GM21360 (cell line): ENCODE measurements at regions not wholly inside any gene's neighbourhood (a gene's known extent, or its start where the extent isn't known, plus 50 kb on each side); places are given as distances from the start of the nearest gene placed in this dataset.

Experiments
- ATAC-seq: cut with Tn5 transposase; IDR thresholded peaks from one replicate; pipeline ENCODE4 v1.9.1; 2021; ENCODE audit warnings: mild to moderate bottlenecking, moderate library complexity; ENCODE audit not compliant: unreplicated experiment

- no peak for ATAC-seq
Measured at GRCh38 chr1:219477861-219478260, 135.0 kb downstream of the ZC3H11B start.

DNA sequence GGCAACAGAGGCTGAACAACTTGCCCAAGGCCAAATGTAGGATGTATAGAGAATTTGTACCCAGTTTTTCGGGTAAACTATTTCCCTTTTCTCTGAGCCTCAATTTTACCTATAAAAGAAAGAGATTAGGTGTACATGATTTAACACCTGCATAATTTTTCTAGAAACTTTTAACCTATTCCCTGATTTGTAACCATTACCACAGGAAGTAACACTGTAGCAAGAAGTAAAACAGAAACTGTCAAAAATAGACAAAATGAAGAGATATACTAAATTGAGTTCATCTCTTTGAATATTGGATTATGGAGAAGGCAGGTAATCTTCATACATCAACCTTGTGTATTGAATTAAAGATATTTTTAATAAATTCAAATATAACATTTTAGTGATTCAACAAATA is 136.2 kb downstream of the ZC3H11B start:
- no peak for ATAC-seq

DNA sequence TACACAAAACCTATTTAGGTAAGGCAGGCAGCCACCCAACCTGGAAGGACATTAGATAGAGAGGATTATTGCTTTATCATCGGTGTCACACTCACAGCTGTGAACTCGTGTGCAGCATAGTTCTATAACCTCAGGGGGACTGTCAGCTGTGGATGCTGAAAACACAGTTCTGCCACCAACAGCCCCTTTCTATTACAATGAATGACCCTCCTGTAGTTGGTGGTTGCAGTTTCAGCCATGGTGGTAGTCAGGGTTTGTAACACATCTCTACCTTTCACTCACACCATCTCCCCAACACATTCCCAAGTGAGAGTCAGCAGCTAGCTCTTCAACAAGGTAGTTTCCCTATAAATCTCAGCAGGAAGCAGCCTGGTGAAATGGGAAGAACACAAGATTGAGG is 136.8 kb downstream of the ZC3H11B start:
- peak; percentile 72 for ATAC-seq

GRCh38 chr1:219472596-219472995 is 140.3 kb downstream of the ZC3H11B start:
- ATAC-seq, result peak; percentile 47

- ATAC-seq, result no peak
Measured at GRCh38 chr1:219467524-219467923, 145.4 kb downstream of the ZC3H11B start.

DNA sequence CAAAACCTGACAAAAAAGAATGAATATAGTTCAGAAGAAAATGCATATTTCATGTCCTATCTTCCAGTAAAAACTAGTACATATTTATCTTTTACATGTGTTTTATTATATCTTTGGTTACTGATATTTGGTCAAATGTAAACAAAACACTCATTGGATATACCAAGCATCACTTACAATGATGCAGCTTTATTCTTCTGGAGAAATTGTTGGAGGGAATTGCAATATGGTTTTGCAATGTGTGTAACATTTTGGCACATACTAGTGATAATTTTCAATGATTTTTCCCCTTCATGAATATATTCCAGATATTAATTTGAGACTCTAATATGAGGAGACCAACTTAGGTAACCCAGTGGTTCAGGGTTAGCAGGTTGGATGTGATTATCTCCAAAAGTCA is 146.1 kb downstream of the ZC3H11B start:
- no peak for ATAC-seq

DNA sequence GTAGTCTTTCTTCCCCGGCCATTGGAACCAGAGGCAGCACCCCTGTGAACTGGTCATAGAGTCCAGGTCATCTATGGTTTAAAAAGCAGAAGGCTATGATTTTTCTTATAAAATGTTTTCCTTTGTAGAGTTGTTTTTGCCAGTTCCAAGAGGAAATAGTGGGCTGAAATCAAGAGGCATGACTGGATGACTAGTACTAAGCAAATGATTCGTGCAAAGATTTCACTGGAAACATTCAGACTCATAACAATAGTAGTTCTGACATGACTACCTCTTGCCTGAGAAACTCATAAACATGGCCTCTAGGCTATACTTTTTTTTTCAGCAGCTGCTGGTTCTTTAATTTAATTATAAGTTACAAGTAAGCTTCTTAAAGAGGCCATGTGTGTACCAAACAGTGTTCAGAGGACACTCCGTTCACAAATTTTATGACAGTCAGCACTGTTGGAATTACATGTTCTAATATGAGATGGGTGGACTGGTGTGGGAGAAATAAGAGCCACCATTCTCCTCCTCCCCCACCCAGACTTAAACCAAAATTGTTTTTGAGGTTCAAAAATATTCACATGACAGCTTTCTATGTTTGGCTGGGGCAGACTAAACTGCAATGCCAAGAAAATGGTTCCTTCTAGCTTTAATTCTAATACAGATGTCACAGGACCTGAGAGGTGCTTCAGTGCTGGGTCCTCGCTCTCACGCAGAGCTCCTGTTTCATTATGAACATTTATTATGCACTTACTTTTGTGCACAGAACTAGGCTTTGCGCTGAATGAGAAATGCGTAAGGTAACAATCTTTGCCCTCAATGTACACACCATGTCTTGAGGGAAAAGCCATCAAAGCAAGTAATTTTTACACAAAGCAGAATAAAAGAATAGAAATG is 147.5 kb downstream of the ZC3H11B start:
- peak; percentile 57 for ATAC-seq

DNA sequence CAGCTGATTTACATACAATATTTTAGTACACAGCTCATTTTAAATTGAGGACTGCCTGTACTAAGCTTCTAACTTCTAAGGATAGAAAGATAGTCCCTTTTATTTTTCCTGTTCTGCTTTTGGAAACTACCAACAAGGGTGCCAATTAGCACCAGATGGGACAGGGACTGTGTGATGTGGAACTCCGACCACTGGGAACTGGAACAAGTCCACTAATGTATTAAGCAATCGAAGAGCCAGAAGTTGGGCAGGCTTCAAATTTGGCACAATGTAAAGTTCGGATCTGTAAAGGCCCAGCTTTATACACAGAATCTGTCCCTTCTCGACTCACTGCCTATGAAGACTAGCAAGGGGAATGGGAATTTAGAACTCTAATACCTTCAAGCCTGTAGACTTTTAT is 149.3 kb downstream of the ZC3H11B start:
- ATAC-seq, result no peak

GRCh38 chr1:219461981-219462400 is 150.9 kb downstream of the ZC3H11B start:
- ATAC-seq, result no peak

DNA sequence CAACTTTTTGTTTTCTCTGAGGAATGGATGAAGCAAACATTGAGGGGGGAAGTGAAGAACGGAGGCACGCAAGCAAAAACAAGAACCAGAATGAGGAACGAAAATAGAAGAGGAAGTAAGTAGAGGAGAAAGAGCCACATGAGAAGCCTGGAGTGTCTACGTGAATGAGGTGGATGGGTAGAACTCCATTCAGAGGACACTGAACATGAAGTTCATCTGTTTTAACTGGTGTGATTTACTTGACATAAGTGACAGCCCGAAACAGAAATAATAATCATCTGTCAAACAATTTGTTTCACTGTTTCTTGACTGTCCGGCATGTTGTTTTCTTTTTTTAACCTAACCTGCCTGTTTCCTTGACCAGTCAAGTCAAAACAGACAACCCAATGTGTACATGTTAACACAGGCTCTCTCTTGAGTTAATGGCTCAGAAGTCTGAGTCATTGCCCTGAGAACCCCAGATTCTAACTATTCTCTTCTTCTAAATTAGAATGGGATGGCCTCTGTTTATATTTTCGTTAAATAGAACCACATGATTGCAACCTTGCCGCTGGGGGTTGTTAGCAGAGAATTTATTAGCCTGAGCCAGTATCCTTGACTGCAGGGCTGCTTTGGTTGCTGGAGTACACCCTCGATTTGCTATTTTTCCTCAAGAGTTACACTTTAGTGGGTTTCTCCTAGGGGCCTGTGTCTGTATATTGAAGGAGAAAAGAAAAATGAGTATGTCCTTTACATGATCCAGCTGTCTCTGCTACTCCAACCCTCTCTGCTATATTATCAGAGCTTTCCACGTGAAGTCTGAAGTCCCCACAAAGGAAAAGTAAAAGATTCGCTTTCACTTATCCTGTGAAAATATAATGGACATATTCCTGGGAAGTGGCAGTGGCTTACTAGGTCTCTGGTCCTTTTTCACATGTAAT is 151.7 kb downstream of the ZC3H11B start:
- ATAC-seq, result peak; percentile 73

GRCh38 chr1:219460081-219460895 is 152.6 kb downstream of the ZC3H11B start:
- ATAC-seq, result peak; percentile 20

DNA sequence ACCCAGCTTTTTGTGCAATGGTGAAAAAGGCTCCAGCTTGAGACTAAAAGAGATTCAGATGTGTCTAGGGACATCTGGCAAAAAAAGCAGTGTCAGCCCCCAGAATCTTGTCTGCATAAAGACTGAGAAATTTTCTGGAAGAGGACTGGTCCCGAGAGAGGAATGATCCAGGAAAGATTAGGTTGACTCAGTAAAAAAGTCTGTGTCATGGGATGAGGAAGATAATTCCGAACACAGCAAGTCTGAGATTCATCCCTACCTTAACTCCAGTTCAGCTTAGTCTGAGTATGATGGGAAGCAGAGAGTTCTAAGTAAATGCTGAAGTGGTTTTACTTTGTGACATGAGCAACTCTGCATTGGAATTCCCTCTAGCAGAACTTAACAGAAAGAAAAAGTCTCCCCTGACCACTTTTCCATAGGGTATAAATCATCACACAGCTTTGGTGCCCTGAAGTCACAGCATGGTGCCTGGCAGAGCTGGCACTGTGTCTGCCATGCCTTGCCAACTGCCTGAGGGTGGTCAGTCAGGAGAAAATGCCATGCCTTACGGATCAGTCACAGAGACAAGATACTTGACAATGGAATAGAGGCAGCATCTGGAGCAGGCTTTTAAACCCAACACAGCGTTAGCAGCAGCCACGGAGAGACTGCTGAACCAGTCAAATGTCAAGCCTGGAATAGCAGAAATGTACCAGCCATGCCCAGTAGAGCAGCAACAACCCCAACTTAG is 153.4 kb downstream of the ZC3H11B start:
- no peak for ATAC-seq

GRCh38 chr1:219446288-219446687 is 166.6 kb downstream of the ZC3H11B start:
- ATAC-seq, result no peak

DNA sequence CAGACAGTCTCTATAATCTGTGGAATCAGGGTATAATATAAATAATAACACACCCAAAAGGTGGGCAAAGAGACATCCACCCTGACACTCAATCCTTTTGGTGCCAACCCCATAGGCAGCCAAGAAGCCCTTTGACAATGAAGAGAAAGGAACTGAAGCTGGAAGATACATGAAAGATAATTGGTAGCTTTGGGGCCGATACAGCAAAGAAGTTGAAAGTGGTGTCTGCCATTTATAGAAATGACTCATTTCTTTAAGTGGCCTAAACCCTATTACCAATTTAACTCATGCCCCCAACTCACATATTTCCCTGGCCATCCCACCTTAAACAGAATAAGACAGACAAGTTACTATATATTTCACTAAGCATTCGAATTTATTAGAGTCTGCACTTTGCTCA is 167.0 kb downstream of the ZC3H11B start:
- ATAC-seq, result no peak

GRCh38 chr1:219444474-219444873 is 168.4 kb downstream of the ZC3H11B start:
- ATAC-seq, result no peak

DNA sequence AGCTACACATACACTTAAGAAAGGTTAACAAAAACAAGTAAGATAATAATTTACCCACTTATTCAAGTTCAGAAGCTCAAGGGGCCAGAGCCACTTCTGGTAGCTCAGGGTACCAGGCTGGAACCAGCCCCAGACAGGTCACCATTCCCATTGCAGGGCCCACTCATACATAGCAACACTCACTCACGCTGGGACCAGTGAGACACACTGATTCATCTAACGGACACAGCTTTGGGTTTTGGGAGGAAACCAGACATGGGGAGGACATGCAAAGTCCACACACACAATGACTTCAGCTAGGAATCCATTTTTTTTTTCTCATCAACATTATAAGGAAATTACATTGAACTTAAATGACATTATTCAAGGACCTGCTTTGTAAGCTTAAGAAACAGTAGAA is 169.1 kb downstream of the ZC3H11B start:
- no peak for ATAC-seq

GRCh38 chr1:219442611-219443061 is 170.3 kb downstream of the ZC3H11B start:
- ATAC-seq, result no peak

DNA sequence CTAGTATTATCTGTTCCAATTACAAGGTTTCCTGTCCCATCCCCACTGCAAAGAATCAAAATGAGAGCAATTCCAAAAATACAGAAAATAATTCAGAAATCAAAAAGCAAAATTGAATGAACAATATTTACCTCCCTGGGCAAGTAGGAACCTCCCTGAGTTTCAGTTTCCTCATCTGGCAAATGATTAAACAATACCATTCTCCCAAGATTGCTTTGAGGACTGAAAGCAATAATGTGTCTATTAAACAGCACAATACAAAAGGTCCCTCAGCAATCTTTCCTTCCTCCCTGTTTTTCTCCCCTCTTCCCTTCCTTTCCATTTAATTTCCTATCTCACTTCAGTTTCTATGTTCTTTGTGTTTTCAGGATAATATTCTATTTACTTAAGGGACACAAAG is 171.0 kb downstream of the ZC3H11B start:
- no peak for ATAC-seq

DNA sequence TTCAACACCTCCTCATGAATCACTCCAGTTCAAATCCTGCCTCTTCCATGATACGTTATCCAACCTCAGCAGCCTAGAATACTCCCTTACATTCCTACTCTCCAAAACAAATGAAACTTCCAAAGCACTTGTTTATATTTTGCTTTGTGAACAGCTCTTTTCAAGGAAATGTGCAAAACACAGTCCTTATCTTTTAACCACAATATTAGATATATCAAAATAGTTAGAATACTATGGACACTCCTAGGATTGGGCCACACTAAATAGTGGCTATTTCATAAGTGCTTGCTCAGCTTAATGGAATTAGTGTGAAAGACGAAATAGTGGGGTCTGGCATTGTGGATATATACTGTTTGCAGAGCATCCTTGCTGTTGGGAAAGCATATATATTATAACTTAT is 173.5 kb downstream of the ZC3H11B start:
- ATAC-seq, result no peak

- ATAC-seq, result no peak
Measured at GRCh38 chr1:219438386-219438785, 174.5 kb downstream of the ZC3H11B start.
